H1 (cell line): ENCODE measurements at regions not wholly inside any gene's neighbourhood (a gene's known extent, or its start where the extent isn't known, plus 50 kb on each side); places are given as distances from the start of the nearest gene placed in this dataset.

Experiments used
- CTCF ChIA-PET: fragments of 300-600 bp; sonication (Branson Sonifier 250); formaldehyde crosslinking; loops from one replicate; lab custom pipeline; 2021; ENCODE audit not compliant: partially characterized antibody; lab: Charles Lee
- POLR2A ChIA-PET: fragments of 300-600 bp; sonication (Branson Sonifier 250); formaldehyde crosslinking; loops from one replicate; lab custom pipeline; 2021; ENCODE audit warnings: inconsistent platforms; ENCODE audit not compliant: partially characterized antibody; lab: Charles Lee
- DNase-seq, 2 experiments: peaks; one replicate each; pipeline versions ENCODE4 v3.0.0 to v3.0.0-alpha.2; 2010 to 2022; ENCODE audit warnings: low spot score in 2 of 2, low read depth in 1 of 2, mixed read lengths in 1 of 2
- FAIRE-seq: peaks from 2 replicates; lab custom pipeline; 2011; peaks lifted over from hg19 to GRCh38; lab: Jason Lieb, UNC
- H2AFZ ChIP-seq: 2 replicates; pipeline ENCODE4 v1.8.1; 2012; ENCODE audit warnings: low read length, inconsistent platforms
- H2AK5ac ChIP-seq: 2 replicates; pipeline ENCODE4 v1.6.1; 2013; ENCODE audit warnings: low read depth, low read length
- H2BK120ac ChIP-seq: replicated peaks from 2 replicates; pipeline ENCODE3; 2013; ENCODE audit warnings: low read depth, low read length, inconsistent platforms
- H2BK12ac ChIP-seq: 2 replicates; pipeline ENCODE4 v1.6.1; 2013; ENCODE audit warnings: low read depth, low read length
- H2BK15ac ChIP-seq: 2 replicates; pipeline ENCODE4 v1.6.1; 2013; ENCODE audit warnings: low read length
- H2BK20ac ChIP-seq: 2 replicates; pipeline ENCODE4 v1.6.1; 2013; ENCODE audit warnings: low read length
- H2BK5ac ChIP-seq: 2 replicates; pipeline ENCODE4 v1.6.1; 2013; ENCODE audit warnings: low read depth, low read length
- H3K14ac ChIP-seq: 2 replicates; pipeline ENCODE4 v1.6.1; 2013; ENCODE audit warnings: inconsistent platforms; ENCODE audit not compliant: insufficient read length
- H3K18ac ChIP-seq: 2 replicates; pipeline ENCODE4 v1.6.1; 2013; ENCODE audit warnings: low read length; ENCODE audit errors: extremely low read depth
- H3K23ac ChIP-seq: 2 replicates; pipeline ENCODE4 v1.6.1; 2013; ENCODE audit warnings: inconsistent platforms; ENCODE audit not compliant: insufficient read length
- H3K23me2 ChIP-seq: 2 replicates; pipeline ENCODE4 v1.6.1; 2013; ENCODE audit warnings: low read depth, low read length
- H3K27ac ChIP-seq: 2 replicates; pipeline ENCODE4 v1.6.1; 2011; ENCODE audit warnings: low read depth, low read length, inconsistent platforms
- H3K27me3 ChIP-seq, 4 experiments: replicated peaks in 1 of 4; 1 replicate in 1 of 4; 2 replicates in 3 of 4; pipeline versions ENCODE4 v1.6.1 to v1.8.1; 2011 to 2013; ENCODE audit warnings: low read length in 3 of 4, mild to moderate bottlenecking in 3 of 4, inconsistent platforms in 2 of 4, mixed read lengths in 2 of 4, moderate library complexity in 1 of 4; ENCODE audit not compliant: control insufficient read depth in 3 of 4, insufficient read depth in 3 of 4; ENCODE audit errors: extremely low read depth in 1 of 4
- H3K36me3 ChIP-seq, 4 experiments: 2 replicates each; pipeline versions ENCODE4 v1.6.1 to v1.8.1; 2011 to 2013; ENCODE audit warnings: mild to moderate bottlenecking in 4 of 4, low read length in 3 of 4, moderate library complexity in 2 of 4, control low read depth in 1 of 4, inconsistent platforms in 1 of 4; ENCODE audit not compliant: insufficient read depth in 4 of 4, control insufficient read depth in 2 of 4
- H3K4ac ChIP-seq: replicated peaks from 2 replicates; pipeline ENCODE3; 2013; ENCODE audit warnings: low read length, low read depth, mixed read lengths, inconsistent platforms; ENCODE audit not compliant: insufficient read length
- H3K4me1 ChIP-seq, 4 experiments: replicated peaks in 1 of 4; 1 replicate in 1 of 4; 2 replicates in 3 of 4; pipeline versions ENCODE4 v1.6.1 to v1.8.1; 2011 to 2013; ENCODE audit warnings: low read length in 3 of 4, inconsistent platforms in 2 of 4, mixed read lengths in 1 of 4; ENCODE audit not compliant: insufficient read depth in 4 of 4, control insufficient read depth in 3 of 4
- H3K4me2 ChIP-seq, 2 experiments: 2 replicates each; pipeline versions ENCODE4 v1.6.1 to v1.8.1; 2011 to 2013; ENCODE audit warnings: low read depth in 2 of 2, low read length in 2 of 2, control low read depth in 1 of 2, inconsistent platforms in 1 of 2, mild to moderate bottlenecking in 1 of 2; ENCODE audit not compliant: insufficient read depth in 1 of 2
- H3K4me3 ChIP-seq, 4 experiments: fragments of 200-600, 300-600 bp in 1 of 4; sonication (generic), shearing (Covaris generic), sonication (Bioruptor Twin) in 1 of 4; 2 replicates each; pipeline versions ENCODE4 v1.5.1 to v1.8.1; 2011 to 2016; ENCODE audit warnings: low read length in 4 of 4, low read depth in 3 of 4, control low read depth in 2 of 4, inconsistent platforms in 2 of 4, mild to moderate bottlenecking in 2 of 4, mixed read lengths in 1 of 4, moderate library complexity in 1 of 4; ENCODE audit not compliant: insufficient read depth in 2 of 4; ENCODE audit errors: extremely low read depth in 1 of 4
- H3K56ac ChIP-seq: replicated peaks from 2 replicates; pipeline ENCODE3; 2013; ENCODE audit warnings: low read depth, mild to moderate bottlenecking, mixed read lengths, low read length, inconsistent platforms; ENCODE audit not compliant: insufficient read length
- H3K79me1 ChIP-seq: 2 replicates; pipeline ENCODE4 v1.6.1; 2013; ENCODE audit warnings: low read depth, low read length, control low read depth
- H3K79me2 ChIP-seq, 2 experiments: 2 replicates each; pipeline versions ENCODE4 v1.6.1 to v1.8.1; 2012 to 2013; ENCODE audit warnings: low read length in 2 of 2, mild to moderate bottlenecking in 2 of 2, inconsistent platforms in 1 of 2; ENCODE audit not compliant: insufficient read depth in 2 of 2, control insufficient read depth in 1 of 2
- H3K9ac ChIP-seq, 4 experiments: replicated peaks in 1 of 4; 1 replicate in 1 of 4; 2 replicates in 3 of 4; pipeline versions ENCODE4 v1.6.1 to v1.8.1; 2011 to 2013; ENCODE audit warnings: low read depth in 3 of 4, low read length in 3 of 4, control low read depth in 2 of 4, mild to moderate bottlenecking in 2 of 4, moderate library complexity in 2 of 4, inconsistent platforms in 1 of 4; ENCODE audit errors: extremely low read depth in 1 of 4
- H3K9me3 ChIP-seq, 2 experiments: 2 replicates each; pipeline versions ENCODE4 v1.6.1 to v1.8.1; 2012 to 2013; ENCODE audit warnings: mild to moderate bottlenecking in 2 of 2, moderate library complexity in 2 of 2, control low read depth in 1 of 2, inconsistent platforms in 1 of 2, low read depth in 1 of 2, low read length in 1 of 2, mixed read lengths in 1 of 2; ENCODE audit not compliant: insufficient read depth in 2 of 2
- H4K20me1 ChIP-seq, 2 experiments: replicated peaks in 1 of 2; 2 replicates each; pipeline versions ENCODE3 to v1.8.1; 2011 to 2013; ENCODE audit warnings: inconsistent platforms in 2 of 2, low read length in 2 of 2, mild to moderate bottlenecking in 1 of 2; ENCODE audit not compliant: insufficient read depth in 2 of 2, control insufficient read depth in 1 of 2
- H4K5ac ChIP-seq: 2 replicates; pipeline ENCODE4 v1.6.1; 2013; ENCODE audit warnings: low read length, low read depth, mixed read lengths, inconsistent platforms; ENCODE audit not compliant: insufficient read length
- H4K8ac ChIP-seq: 2 replicates; pipeline ENCODE4 v1.8.0; 2013; ENCODE audit warnings: mild to moderate bottlenecking, moderate library complexity, low read length, inconsistent platforms; ENCODE audit not compliant: insufficient read depth; ENCODE audit errors: extremely low read depth
- H4K91ac ChIP-seq: replicated peaks from 2 replicates; pipeline ENCODE3; 2013; ENCODE audit warnings: low read length, mixed read lengths, inconsistent platforms; ENCODE audit not compliant: insufficient read length
- CBX5 ChIP-seq: fragments of 300-800, 300-1000 bp; sonication (generic); IDR thresholded peaks from 2 replicates; pipeline ENCODE4 v1.7.1; 2016; ENCODE audit warnings: antibody characterized with exemption, low read length, low read depth
- CREB1 ChIP-seq: IDR thresholded peaks from 2 replicates; pipeline ENCODE4 v1.6.1; 2012; ENCODE audit warnings: inconsistent platforms
- CTBP2 ChIP-seq: IDR thresholded peaks from 2 replicates; pipeline ENCODE4 v1.7.0; 2011; ENCODE audit warnings: borderline replicate concordance, mild to moderate bottlenecking, moderate library complexity, mixed read lengths, low read length; ENCODE audit not compliant: insufficient read depth, insufficient read length
- GTF2F1 ChIP-seq: IDR thresholded peaks from 2 replicates; pipeline ENCODE4 v1.6.1; 2012; ENCODE audit warnings: low read depth, low read length, improper control_type of control experiment, borderline replicate concordance
- HDAC2 ChIP-seq, 2 experiments: fragments of 300-600 bp in 1 of 2; sonication (generic) in 1 of 2; IDR thresholded peaks; 2 replicates each; pipeline ENCODE4 v1.6.1; 2011 to 2012; ENCODE audit warnings: low read depth in 2 of 2, low read length in 2 of 2, mild to moderate bottlenecking in 2 of 2, moderate library complexity in 2 of 2, borderline replicate concordance in 1 of 2, inconsistent platforms in 1 of 2
- KDM1A ChIP-seq: fragments of 200-600, 300-600 bp; sonication (generic); IDR thresholded peaks from 2 replicates; pipeline ENCODE4 v1.7.1; 2016; ENCODE audit warnings: mild to moderate bottlenecking, low read length, borderline replicate concordance
- KDM4A ChIP-seq: IDR thresholded peaks from one replicate; pipeline ENCODE4 v1.7.1; 2012; ENCODE audit warnings: low read depth, mild to moderate bottlenecking, moderate library complexity, low read length, inconsistent platforms; ENCODE audit not compliant: severe bottlenecking
- POLR2AphosphoS5 ChIP-seq: IDR thresholded peaks from 2 replicates; pipeline ENCODE4 v1.6.1; 2011; ENCODE audit warnings: low read depth, low read length
- RFX5 ChIP-seq: IDR thresholded peaks from 2 replicates; pipeline ENCODE4 v1.6.1; 2011; ENCODE audit warnings: low read depth, low read length, improper control_type of control experiment, borderline replicate concordance
- SIRT6 ChIP-seq: IDR thresholded peaks from one replicate; pipeline ENCODE4 v1.7.1; 2012; ENCODE audit warnings: low read length, inconsistent platforms
- SIX5 ChIP-seq: IDR thresholded peaks from 2 replicates; pipeline ENCODE4 v1.6.1; 2011; ENCODE audit warnings: mild to moderate bottlenecking, low read depth, low read length
- SP4 ChIP-seq: IDR thresholded peaks from 2 replicates; pipeline ENCODE4 v1.6.1; 2012; ENCODE audit warnings: low read length, inconsistent platforms
- TAF1 ChIP-seq: IDR thresholded peaks from 2 replicates; pipeline ENCODE4 v1.6.1; 2011; ENCODE audit warnings: mild to moderate bottlenecking, low read depth, low read length
- ZNF274 ChIP-seq: IDR thresholded peaks from 2 replicates; pipeline ENCODE4 v1.7.0; 2012; ENCODE audit warnings: low read length, borderline replicate concordance; ENCODE audit errors: extremely low read depth
- WGBS, 2 experiments: shearing (Covaris generic) in 1 of 2; methylation state at CpG; one replicate each; pipeline versions ENCODE4 v1.1.6 to v1.1.7; 2013 to 2015; ENCODE audit warnings: low lambda C conversion rate in 2 of 2, mixed read lengths in 2 of 2, inconsistent platforms in 1 of 2, low coverage in 1 of 2, missing lambda C conversion rate in 1 of 2; ENCODE audit not compliant: insufficient replicate concordance in 2 of 2, insufficient coverage in 1 of 2, insufficient read length in 1 of 2; ENCODE audit errors: extremely low coverage in 1 of 2, missing lambda C conversion rate in 1 of 2; 5-methylcytosine and 5-hydroxymethylcytosine counted together

DNA sequence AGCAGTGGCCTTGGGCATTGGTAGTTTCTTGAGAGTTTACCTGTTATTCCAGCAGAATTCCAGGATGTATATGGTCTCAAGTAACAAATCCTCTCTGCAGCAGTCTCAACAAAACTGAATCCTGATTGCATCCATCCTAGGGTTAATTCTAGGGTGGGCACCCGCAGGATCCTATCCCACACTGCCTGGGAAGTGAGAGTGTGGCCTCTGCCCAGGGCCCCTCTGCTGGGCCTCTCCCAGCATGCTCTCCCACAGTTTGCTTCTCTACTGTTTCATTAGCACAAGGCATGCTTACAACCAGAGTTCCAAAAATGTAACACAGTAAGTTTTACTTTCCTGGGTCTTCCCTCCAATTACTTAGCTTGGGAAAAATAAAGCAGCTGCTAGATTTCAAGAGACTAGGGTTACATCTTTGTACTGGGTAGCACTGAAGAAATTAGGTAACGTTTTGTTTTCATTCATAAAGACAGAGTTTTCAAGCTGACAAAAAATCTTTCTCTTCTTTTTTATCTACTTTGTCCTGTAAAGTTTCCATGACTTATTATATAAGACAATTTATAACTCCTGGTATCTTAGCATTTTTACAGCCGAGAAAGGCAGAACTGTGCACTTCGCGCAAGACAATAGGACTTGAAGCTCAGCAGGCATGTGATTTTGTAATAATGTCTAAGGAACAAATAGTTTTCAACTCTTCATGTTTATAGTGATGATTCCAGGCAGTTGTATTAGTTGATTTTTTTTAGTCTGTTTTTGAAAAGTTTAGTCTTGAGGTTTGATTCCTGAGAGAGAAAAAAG lies 131.2 kb upstream of the PCDH18 start:
- Histone ChIP-seq H2BK120ac (no peak overlapping the region), H3K27ac (no peak overlapping the region), H3K18ac (no peak overlapping the region), H4K8ac (no peak overlapping the region; the same call in 1 of the 2 replicates), H3K27me3 (no peaks in the 10 kb centered on the region), H2BK5ac (no peak overlapping the region), H4K5ac (no peak overlapping the region), H2BK12ac (no peak overlapping the region), H3K23ac (no peak overlapping the region), H2AK5ac (no peak overlapping the region), H3K79me1 (no peaks in the 10 kb centered on the region), H3K23me2 (no peaks in the 10 kb centered on the region), H3K4me3 (no peak overlapping the region), H2BK15ac (no peak overlapping the region), H3K9ac (no peak overlapping the region), H3K36me3 (no peaks in the 10 kb centered on the region), H3K4me1 (peaks cover 0 to 10% (median 5%) of the 10 kb centered on the region in 4 experiments; a peak in 4 of 7 replicates), H3K4ac (no peak overlapping the region), H3K9me3 (peaks cover 0 to 3% of the 10 kb centered on the region in 2 experiments; a peak in 1 of 4 replicates), H4K91ac (no peak overlapping the region), H2BK20ac (no peak overlapping the region), H3K14ac (no peak overlapping the region), H3K79me2 (no peaks in the 10 kb centered on the region), H2AFZ (peak overlapping the region; percentile 45; the same call in 1 of the 2 replicates), H3K4me2 (no peak overlapping the region), H3K56ac (no peak overlapping the region), H4K20me1 (no peaks in the 10 kb centered on the region)
- no peak for DNase-seq
- no peak for FAIRE-seq
- POLR2A ChIA-PET: no interaction called here
- 84% methylated on average over 5 of the region's 5 CpGs; no CpG with 5 or more reads in 1 of the 2 experiments for WGBS, 2 experiments
- CTCF ChIA-PET: interaction anchor here (1.2 to 1.8 kb wide), 3 partner anchors 10 to 362 kb away, joined by 3 to 5 read pairs (median 5); no protein-coding TSS in a partner anchor
- TF ChIP-seq CBX5: no peak
- TF ChIP-seq GTF2F1: no peak
- TF ChIP-seq HDAC2 (IDR thresholded peaks at IDR 0.05; ENCODE audit: borderline replicate concordance in 1 of 2, low read depth in 2 of 2, low read length in 2 of 2): no peak
- TF ChIP-seq POLR2AphosphoS5: no peak
- no peak for TF ChIP-seq TAF1
- TF ChIP-seq KDM4A: no peak
- TF ChIP-seq SP4: no peak
- no peak for TF ChIP-seq SIRT6
- no peak for TF ChIP-seq SIX5
- no peak for TF ChIP-seq RFX5
- no peak for TF ChIP-seq ZNF274
- no peak for TF ChIP-seq KDM1A
- TF ChIP-seq CTBP2: no peak
- TF ChIP-seq CREB1: no peak
